SU-DHL-6 (cell line): ENCODE measurements at regions not wholly inside any gene's neighbourhood (a gene's known extent, or its start where the extent isn't known, plus 50 kb on each side); places are given as distances from the start of the nearest gene placed in this dataset.

Experiments used
- CTCF ChIP-seq: fragments of 200-600 bp; sonication (generic); IDR thresholded peaks from one replicate; pipeline ENCODE4 v1.5.1; 2017; ENCODE audit warnings: antibody characterized with exemption, mild to moderate bottlenecking, low read length, moderate library complexity; ENCODE audit not compliant: insufficient read depth, poor library complexity, severe bottlenecking
- EZH2phosphoT487 ChIP-seq: fragments of 200-600 bp; sonication (generic), shearing (Covaris generic); conservative IDR thresholded peaks from 2 replicates; pipeline ENCODE4 v1.6.1; 2018; ENCODE audit warnings: mild to moderate bottlenecking, antibody characterized with exemption, low read length, moderate library complexity, mixed read lengths

- no peak for TF ChIP-seq EZH2phosphoT487
- TF ChIP-seq CTCF: no peak
Measured at GRCh38 chr3:74329096-74329495, 285.4 kb downstream of the CNTN3 start.
